GM12875 (cell line): ENCODE measurements at regions not wholly inside any gene's neighbourhood (a gene's known extent, or its start where the extent isn't known, plus 50 kb on each side); places are given as distances from the start of the nearest gene placed in this dataset.

Source experiments
- H3K4me3 ChIP-seq: one replicate; pipeline ENCODE4 v1.5.1; 2011; ENCODE audit warnings: low read depth, low read length, control low read depth
- CTCF ChIP-seq: IDR thresholded peaks from 2 replicates; pipeline ENCODE4 v1.5.1; 2011; ENCODE audit warnings: low read depth, mild to moderate bottlenecking, control low read depth, inconsistent platforms, low read length, moderate library complexity, borderline replicate concordance; ENCODE audit not compliant: insufficient read depth

GRCh38 chr6:141426400-141426980, 706.2 kb upstream of the GJE1 start:
- no peak overlapping the region for H3K4me3 ChIP-seq
- TF ChIP-seq CTCF, result no peak

GRCh38 chr6:141421378-141421777, 711.3 kb upstream of the GJE1 start:
- TF ChIP-seq CTCF, result no peak
- H3K4me3 ChIP-seq, result no peak overlapping the region

GRCh38 chr6:141418076-141418475, 714.6 kb upstream of the GJE1 start:
- no peak for TF ChIP-seq CTCF
- H3K4me3 ChIP-seq, result no peak overlapping the region

GRCh38 chr6:141415896-141416295, 716.8 kb upstream of the GJE1 start:
- H3K4me3 ChIP-seq, result no peak overlapping the region
- TF ChIP-seq CTCF, result no peak

GRCh38 chr6:141413196-141413595, 719.5 kb upstream of the GJE1 start:
- no peak for TF ChIP-seq CTCF
- no peak overlapping the region for H3K4me3 ChIP-seq

GRCh38 chr6:141406761-141407160, 726.0 kb upstream of the GJE1 start:
- no peak for TF ChIP-seq CTCF
- no peak overlapping the region for H3K4me3 ChIP-seq

- no peak for TF ChIP-seq CTCF
- no peak overlapping the region for H3K4me3 ChIP-seq
Measured at GRCh38 chr6:141403827-141404226, 728.9 kb upstream of the GJE1 start.
